ENCODE measurements at regions not wholly inside any gene's neighbourhood (a gene's known extent, or its start where the extent isn't known, plus 50 kb on each side); places are given as distances from the start of the nearest gene placed in this dataset.
"Not testable (repeated sequence)": the region's sequence is repeated elsewhere in the genome, so short reads cannot be mapped to it uniquely, and the experiment has no call there.

DNA sequence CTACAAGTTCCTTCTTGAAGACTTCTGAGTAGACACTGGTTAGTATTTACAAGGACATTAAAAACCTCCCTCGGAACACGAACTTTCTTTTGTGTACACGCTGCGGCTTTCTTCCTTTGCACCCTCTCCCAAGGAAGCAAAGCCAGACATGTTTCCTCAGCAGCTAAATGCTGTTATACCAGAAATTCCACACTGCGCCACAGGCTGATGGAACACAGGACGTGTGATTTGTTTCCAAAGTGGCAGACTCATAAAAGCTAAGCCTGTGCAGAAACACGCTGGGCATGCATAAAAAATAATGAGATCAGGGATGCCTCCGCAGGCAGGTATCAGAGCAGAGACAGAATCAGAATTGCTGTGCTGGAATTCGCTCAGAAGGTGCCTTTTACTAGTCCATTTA, 73.0 kb upstream of the RGPD5 start:
- no peak for DNase-seq

DNA sequence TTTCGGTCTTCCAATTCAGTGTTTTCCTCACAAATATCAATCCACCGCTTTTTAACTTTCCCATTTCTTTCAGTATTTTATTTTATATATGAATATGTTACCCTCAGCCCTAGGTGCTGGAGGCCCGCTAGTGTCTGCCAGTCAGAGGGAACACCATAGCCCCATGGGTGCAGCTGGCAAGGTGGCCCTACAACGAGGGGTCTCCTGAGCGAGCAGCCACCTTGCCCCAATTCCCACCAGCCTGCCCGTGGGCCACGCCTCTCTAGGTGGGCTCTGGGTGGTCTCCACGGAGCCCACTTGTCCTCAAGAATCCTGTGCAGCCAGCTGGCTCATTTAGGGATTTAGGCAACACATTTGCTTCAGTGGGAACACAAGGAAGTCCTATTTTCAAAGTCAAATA, 72.5 kb upstream of the RGPD5 start:
- DNase-seq, result no peak

DNA sequence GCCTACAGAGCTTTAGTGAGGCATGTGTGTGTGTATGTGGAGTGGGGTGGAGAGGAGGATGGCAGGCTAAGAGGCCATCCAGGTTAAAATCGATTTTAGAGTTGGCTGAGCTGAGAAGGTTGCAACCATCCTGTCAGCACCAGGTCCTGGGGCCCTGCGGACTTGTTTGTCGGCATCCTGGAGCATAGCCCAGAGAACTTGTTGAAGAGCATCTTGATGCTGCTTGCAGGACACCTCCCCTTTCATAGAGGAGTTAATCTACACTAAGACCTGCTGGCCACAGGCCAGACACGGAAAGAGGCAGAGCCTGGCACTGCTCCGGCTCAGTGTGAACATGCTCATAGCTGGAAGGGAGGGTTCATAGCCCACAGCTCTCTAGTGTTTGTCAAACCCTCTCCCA, 72.1 kb upstream of the RGPD5 start:
- DNase-seq, result no peak

DNA sequence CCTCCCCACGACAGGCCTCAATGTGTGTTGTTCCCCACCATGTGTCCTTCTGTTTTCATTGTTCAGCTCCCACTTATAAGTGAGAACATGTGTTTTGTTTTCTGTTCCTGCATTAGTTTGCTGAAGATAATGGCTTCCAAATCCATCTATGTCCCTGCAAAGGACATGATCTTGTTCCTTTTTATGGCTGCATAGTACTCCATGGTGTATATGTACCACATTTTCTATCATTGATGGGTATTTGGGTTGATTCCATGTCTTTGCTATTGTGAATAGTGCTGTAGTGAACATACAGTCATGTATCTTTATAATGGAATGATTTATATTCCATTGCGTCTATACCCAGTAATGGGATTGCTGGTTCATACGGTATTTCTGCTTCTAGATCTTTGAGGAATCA, 71.5 kb upstream of the RGPD5 start:
- DNase-seq, result not testable (repeated sequence)

DNA sequence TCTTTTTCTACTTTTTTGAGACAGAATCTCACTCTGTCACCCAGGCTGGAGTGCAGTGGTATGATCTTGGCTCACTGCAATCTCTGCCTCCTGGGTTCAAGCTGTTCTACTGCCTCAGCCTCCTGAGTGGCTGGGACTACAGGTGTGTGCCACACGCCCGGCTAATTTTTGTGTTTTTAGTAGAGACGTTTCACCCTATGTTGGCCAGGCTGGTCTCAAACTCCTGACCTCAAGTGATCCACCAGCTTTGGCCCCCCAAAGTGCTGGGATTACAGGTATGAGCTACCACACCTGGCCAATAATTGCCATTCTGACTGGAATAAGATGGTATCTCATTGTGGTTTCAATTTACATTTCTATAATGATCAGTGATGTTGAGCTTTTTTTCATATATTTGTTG, 71.0 kb upstream of the RGPD5 start:
- DNase-seq, result not testable (repeated sequence)

DNA sequence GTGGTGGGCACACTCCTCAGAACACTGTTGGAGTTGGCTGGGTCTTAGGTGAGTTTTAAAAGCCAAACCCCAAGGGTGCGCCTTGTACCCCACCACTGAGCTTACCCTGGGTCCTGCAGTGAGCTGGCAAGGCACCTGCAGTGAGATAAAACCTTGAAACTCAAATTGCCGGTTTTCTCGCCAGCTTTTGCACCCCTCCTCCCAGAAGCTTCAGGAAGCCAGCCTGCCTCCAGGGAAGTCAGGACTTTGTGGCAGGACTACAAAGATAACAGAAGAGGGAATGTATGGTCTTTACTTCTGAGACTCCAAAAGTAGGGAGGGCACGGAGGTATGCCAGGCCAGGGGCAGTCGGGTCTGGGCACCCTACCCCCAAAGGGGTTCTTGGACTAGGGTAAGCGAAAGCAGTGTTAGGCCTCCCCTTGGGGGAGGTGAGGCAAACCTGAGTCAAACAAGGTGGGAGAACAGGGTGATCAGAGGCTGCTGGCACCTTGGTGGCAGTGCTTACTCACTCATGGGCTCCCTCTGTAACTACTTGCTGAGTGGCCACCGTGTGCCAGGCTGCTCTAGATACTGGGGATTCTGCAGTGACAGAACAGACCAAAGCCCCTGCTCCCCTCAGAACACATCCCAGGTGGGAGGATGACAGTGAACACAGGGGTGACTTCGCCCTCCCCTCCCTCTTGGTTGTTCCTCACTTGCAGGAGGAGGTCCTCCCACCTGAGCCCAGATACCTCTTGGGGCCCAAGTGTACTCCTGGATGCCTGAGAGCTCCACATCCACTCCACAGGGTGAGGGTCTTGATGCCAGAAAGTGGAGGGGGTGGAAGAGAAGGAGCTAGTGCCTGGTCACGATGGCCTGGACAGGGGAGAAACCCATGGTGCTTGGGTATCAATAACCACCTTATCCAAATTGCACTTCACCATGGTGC, 69.3 kb upstream of the RGPD5 start:
- DNase-seq, result no peak

DNA sequence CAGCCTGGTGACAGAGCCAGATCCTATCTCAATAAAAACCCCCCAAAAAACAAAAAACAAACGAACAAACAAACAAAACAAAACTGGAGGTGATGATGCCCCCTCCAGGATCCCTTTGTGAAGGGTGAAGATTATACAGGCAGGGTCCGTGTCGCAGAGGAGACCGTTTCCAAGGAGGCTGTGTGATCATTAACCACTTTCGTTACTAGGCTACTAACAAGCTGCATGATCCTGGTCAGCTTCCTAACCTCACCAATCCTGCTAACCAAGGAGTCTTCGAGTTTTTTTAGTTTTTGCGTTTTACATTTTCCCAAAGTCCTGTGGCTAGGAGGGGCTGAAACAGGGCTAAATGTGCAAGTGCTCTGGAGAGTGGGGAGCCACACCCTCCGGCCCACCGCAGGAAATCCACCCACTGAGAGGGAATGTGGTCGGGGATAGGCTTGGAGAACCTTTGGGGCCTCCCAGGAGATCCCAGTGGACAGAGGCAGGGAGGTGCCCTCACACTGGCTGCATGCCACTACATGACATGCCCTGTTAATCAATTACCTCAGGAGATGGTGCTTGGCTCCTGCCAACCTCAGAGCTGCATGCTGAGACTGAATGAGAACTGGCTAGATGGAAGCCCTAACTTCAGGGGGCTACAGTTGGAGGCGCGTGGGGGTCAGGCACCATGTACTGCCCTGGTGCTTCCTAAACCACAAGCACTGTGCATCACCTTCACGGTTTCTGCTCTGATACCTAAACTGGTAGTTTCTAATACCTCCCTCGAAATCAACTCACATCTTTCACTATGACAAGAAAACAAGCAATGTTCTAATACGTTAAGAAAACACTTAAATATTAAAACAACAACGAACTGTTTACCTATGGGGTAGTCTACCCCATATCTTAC, 67.5 kb upstream of the RGPD5 start:
- DNase-seq, result no peak

DNA sequence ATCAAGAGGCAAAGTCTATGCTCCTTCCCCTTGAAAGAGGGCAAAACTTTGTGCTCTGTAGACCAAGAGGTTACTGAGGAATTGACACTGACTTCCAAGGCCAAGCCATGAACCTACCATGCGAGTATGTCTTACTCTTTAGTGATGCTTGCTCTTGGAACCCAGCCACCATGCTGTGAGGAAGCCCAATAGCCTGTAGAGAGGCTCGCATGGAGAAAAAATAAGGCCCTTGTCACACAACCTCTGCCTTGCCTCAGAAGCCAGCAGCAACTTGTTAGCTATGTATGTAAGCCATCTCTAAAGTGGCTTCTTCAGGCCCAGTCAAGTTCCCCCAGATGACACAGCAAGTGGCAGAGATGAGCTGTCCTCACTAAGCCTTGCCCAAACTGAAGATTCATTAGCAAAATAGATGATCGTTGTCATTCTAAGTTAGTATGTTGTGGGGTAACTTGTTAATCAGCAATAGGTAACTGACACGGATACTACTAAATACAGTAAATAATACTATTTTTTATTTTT, 66.1 kb upstream of the RGPD5 start:
- DNase-seq, result no peak

DNA sequence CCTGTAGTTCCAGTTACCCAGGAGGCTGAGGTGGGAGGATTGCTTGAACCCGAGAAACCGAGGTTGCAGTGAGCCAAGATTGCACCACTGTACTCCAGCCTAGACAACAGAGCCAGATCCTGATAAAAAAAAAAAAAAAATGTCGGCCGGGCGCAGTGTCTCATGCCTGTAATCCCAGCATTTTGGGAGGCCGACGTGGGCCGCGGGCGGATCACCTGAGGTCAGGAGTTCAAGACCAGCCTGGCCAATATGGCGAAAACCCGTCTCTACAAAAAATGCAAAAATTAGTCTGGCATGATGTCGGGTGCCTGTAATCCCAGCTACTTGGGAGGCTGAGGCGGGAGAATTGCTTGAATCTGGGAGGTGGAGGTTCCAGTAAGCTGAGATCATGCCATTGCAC, 60.4 kb upstream of the RGPD5 start:
- not testable (repeated sequence) for DNase-seq

DNA sequence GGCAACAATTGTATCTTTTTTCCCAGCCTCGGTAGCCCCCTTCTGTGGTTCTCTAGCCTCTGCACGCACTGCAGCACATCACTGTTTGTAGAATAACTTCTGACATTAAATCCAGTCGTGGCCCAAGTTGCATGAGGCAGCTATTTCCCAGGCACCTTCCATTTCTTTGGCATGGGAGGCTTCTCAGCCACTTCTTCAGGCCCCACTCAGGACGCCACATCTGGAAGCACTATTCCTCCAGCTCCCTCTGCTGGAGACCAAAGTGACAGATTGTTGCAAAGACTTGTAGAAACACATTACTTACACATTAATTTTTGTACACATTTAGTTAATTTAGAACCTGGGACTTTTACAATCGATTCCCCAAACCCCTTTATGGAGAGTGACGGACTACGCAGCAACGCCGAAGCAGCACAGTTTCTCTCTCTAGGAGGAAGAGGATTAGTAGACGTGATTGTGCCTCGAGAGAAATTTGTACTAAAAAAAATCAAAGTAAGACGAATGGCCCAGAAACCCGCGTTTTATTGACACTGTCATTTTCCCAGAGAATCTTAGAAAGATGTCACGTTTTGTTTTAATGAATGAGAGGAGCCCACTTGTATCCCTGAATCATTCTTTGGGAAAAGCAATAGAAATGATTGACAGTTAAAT, 57.8 kb upstream of the RGPD5 start:
- peak; percentile 16 for DNase-seq
